ENCODE measurements at regions not wholly inside any gene's neighbourhood (a gene's known extent, or its start where the extent isn't known, plus 50 kb on each side); places are given as distances from the start of the nearest gene placed in this dataset.

GRCh38 chr10:31128536-31128935 is 96.9 kb upstream of the ZNF438 start:
- no peak for DNase-seq (ENCODE audit: low read depth, low spot score)
- ChIA-PET CTCF (interaction anchor here (1.1 kb wide), 1 partner anchor 344 kb away, joined by 3 read pairs; no protein-coding TSS in a partner anchor), POLR2A (interaction anchor here (2.0 kb wide), 1 partner anchor 97 kb away, joined by 5 read pairs; the partner anchor contains the start of gene ZNF438)

GRCh38 chr10:31129271-31129670 is 97.6 kb upstream of the ZNF438 start:
- Histone ChIP-seq H3K27ac (ENCODE audit: low read depth, low read length) (peak overlapping the region; percentile 11), H3K27me3 (ENCODE audit: control insufficient read depth, insufficient read depth, low read length) (no peaks in the 10 kb centered on the region), H3K9me3 (ENCODE audit: control insufficient read depth, insufficient read depth, low read length) (no peaks in the 10 kb centered on the region), H3K4me3 (ENCODE audit: low read depth, low read length) (no peak overlapping the region)
- TF ChIP-seq CTCF (IDR thresholded peaks at IDR 0.05; ENCODE audit: low read depth, low read length) = no peak
- CTCF ChIA-PET = interaction anchor here (0.6 to 1.1 kb wide), 3 partner anchors 63 to 925 kb away, joined by 3 read pairs; no protein-coding TSS in a partner anchor
- POLR2A ChIA-PET = interaction anchor here (0.6 to 2.0 kb wide), 7 partner anchors 8 to 190 kb away, joined by 4 to 6 read pairs (median 4); partner anchors contain the start of genes ZEB1 and ZNF438
- DNase-seq (ENCODE audit: low read depth, low spot score) = peak; percentile 90

More at GRCh38 chr10:31128536-31128935, 96.9 kb upstream of the ZNF438 start:
- no peak for TF ChIP-seq CTCF (IDR thresholded peaks at IDR 0.05; ENCODE audit: low read depth, low read length)
- H3K9me3 ChIP-seq (ENCODE audit: control insufficient read depth, insufficient read depth, low read length) = no peaks in the 10 kb centered on the region
- no peaks in the 10 kb centered on the region for H3K27me3 ChIP-seq (ENCODE audit: control insufficient read depth, insufficient read depth, low read length)
- H3K4me3 ChIP-seq (ENCODE audit: low read depth, low read length) = no peak overlapping the region
- no peak overlapping the region for H3K27ac ChIP-seq (ENCODE audit: low read depth, low read length)

DNA sequence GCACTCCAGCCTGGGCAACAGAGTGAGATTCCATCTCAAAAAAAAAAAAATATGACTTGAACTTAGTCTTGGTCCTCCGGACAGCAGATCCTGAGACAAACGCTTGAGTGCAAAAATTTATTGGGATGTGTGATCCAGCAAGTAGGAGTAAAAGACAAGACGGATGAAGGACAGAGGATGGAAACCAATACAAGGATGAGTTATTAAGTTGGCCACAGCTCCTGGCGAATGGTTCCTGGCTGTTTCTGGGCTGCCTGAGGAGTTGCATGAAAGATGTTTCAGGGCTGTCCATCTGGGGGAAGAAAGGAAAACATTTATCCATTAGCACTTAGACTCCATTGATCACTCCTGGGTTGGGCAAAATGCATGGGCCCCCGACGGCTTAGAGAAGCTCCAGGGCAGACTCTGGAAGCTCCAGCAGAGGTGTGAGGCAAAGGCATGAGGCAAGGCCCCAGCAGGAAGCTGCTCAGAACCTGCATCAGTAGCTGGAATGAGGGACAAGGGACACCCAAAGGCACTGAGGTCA is 98.3 kb upstream of the ZNF438 start:
- H3K27me3 ChIP-seq (ENCODE audit: control insufficient read depth, insufficient read depth, low read length) = no peaks in the 10 kb centered on the region
- CTCF ChIA-PET = interaction anchor here (0.6 kb wide), 2 partner anchors 62 to 924 kb away, joined by 3 read pairs; no protein-coding TSS in a partner anchor
- no peak overlapping the region for H3K4me3 ChIP-seq (ENCODE audit: low read depth, low read length)
- H3K9me3 ChIP-seq (ENCODE audit: control insufficient read depth, insufficient read depth, low read length) = no peaks in the 10 kb centered on the region
- DNase-seq (ENCODE audit: low read depth, low spot score) = no peak
- POLR2A ChIA-PET = interaction anchor here (0.6 to 2.0 kb wide), 5 partner anchors 9 to 113 kb away, joined by 4 to 6 read pairs (median 5); partner anchors contain the start of gene ZNF438
- no peak for TF ChIP-seq CTCF (IDR thresholded peaks at IDR 0.05; ENCODE audit: low read depth, low read length)
- peak overlapping the region; percentile 22 for H3K27ac ChIP-seq (ENCODE audit: low read depth, low read length)

DNA sequence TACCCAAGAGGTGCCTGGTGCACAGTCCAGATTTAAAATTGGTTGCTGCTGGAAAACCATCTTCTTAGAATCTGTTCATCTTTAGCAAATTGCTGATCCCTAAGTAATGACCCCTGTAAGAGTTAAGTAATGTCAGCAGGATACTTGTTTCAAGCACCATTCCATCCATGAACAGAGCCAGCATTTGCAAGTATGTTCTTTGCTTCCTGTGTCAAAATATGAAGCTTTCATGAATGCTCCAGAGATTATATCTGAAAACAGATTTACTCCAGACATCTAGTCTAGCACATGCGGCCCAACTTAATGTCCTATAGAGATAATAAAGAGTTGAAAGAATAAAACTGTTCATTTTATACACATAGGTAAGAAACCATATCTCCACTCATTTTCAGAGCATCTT is 98.7 kb upstream of the ZNF438 start:
- no peaks in the 10 kb centered on the region for H3K9me3 ChIP-seq (ENCODE audit: control insufficient read depth, insufficient read depth, low read length)
- no peak overlapping the region for H3K4me3 ChIP-seq (ENCODE audit: low read depth, low read length)
- peak overlapping the region; percentile 22 for H3K27ac ChIP-seq (ENCODE audit: low read depth, low read length)
- H3K27me3 ChIP-seq (ENCODE audit: control insufficient read depth, insufficient read depth, low read length) = no peaks in the 10 kb centered on the region
- ChIA-PET POLR2A (interaction anchor here (0.6 to 2.0 kb wide), 3 partner anchors 10 to 112 kb away, joined by 4 to 6 read pairs (median 5); partner anchors contain the start of gene ZNF438), CTCF (no interaction called here)
- DNase-seq (ENCODE audit: low read depth, low spot score) = no peak
- TF ChIP-seq CTCF (IDR thresholded peaks at IDR 0.05; ENCODE audit: low read depth, low read length) = no peak

- TF ChIP-seq CTCF (IDR thresholded peaks at IDR 0.05; ENCODE audit: low read depth, low read length) = no peak
- ChIA-PET POLR2A (interaction anchor here (0.7 to 0.9 kb wide), 3 partner anchors 56 to 598 kb away, joined by 3 to 5 read pairs (median 4); no protein-coding TSS in a partner anchor), CTCF (interaction anchor here (0.7 to 1.0 kb wide), 3 partner anchors 11 to 272 kb away, joined by 3 to 10 read pairs (median 5); no protein-coding TSS in a partner anchor)
- no peaks in the 10 kb centered on the region for H3K27me3 ChIP-seq (ENCODE audit: control insufficient read depth, insufficient read depth, low read length)
- no peaks in the 10 kb centered on the region for H3K9me3 ChIP-seq (ENCODE audit: control insufficient read depth, insufficient read depth, low read length)
- no peak for DNase-seq (ENCODE audit: low read depth, low spot score)
- no peak overlapping the region for H3K4me3 ChIP-seq (ENCODE audit: low read depth, low read length)
- H3K27ac ChIP-seq (ENCODE audit: low read depth, low read length) = no peak overlapping the region
Measured at GRCh38 chr10:31131251-31131650, 99.6 kb upstream of the ZNF438 start.

All from AG04450 (cell line).